GM23338 (cell line): ENCODE measurements at regions not wholly inside any gene's neighbourhood (a gene's known extent, or its start where the extent isn't known, plus 50 kb on each side); places are given as distances from the start of the nearest gene placed in this dataset.
A peak's percentile ranks its signal among the peaks of the same experiment; 100 is the strongest.

Source experiments
- ATAC-seq: fragments of 200-7000 bp; cut with Tn5 transposase; 3 replicates; pipeline ENCODE4 v1.9.1; 2020
- DNase-seq: peaks from one replicate; pipeline ENCODE4 v3.0.0-alpha.2; 2015; ENCODE audit warnings: low spot score
- H2AFZ ChIP-seq: fragments of 200-600 bp; sonication (generic); 2 replicates; pipeline ENCODE4 v1.8.0; 2016; ENCODE audit warnings: antibody characterized with exemption, mild to moderate bottlenecking, moderate library complexity
- H3F3A ChIP-seq: fragments of 200-600 bp; sonication (generic); replicated peaks from 2 replicates; pipeline ENCODE4 v1.8.0; 2017; ENCODE audit warnings: antibody characterized with exemption, mixed run types, low read depth
- H3K27ac ChIP-seq: fragments of 200-600 bp; sonication (generic); 2 replicates; pipeline ENCODE4 v1.6.1; 2016; ENCODE audit warnings: low read depth
- H3K27me3 ChIP-seq: fragments of 200-600 bp; sonication (generic); 2 replicates; pipeline ENCODE4 v1.8.0; 2016; ENCODE audit warnings: mild to moderate bottlenecking, mixed run types, moderate library complexity; ENCODE audit not compliant: insufficient read depth
- H3K36me3 ChIP-seq: fragments of 200-600 bp; sonication (generic); 2 replicates; pipeline ENCODE4 v1.8.0; 2016; ENCODE audit warnings: mild to moderate bottlenecking; ENCODE audit not compliant: insufficient read depth
- H3K4me1 ChIP-seq: fragments of 200-600 bp; sonication (generic); 2 replicates; pipeline ENCODE4 v1.8.0; 2016; ENCODE audit warnings: mild to moderate bottlenecking, moderate library complexity; ENCODE audit not compliant: insufficient read depth
- H3K4me2 ChIP-seq: fragments of 200-600 bp; sonication (generic); 2 replicates; pipeline ENCODE4 v1.7.1; 2017; ENCODE audit warnings: mixed run types
- H3K4me3 ChIP-seq: fragments of 200-600 bp; sonication (generic); 2 replicates; pipeline ENCODE4 v1.6.1; 2016; ENCODE audit warnings: mixed run types
- H3K79me2 ChIP-seq: fragments of 200-600 bp; sonication (generic); replicated peaks from 2 replicates; pipeline ENCODE4 v1.8.0; 2017; ENCODE audit warnings: mild to moderate bottlenecking; ENCODE audit not compliant: insufficient read depth
- H3K9me2 ChIP-seq: fragments of 200-600 bp; sonication (generic); 2 replicates; pipeline ENCODE4 v1.8.0; 2017; ENCODE audit not compliant: insufficient read depth
- H4K20me1 ChIP-seq: fragments of 200-600 bp; sonication (generic); replicated peaks from 2 replicates; pipeline ENCODE4 v1.8.0; 2017; ENCODE audit warnings: mild to moderate bottlenecking; ENCODE audit not compliant: insufficient read depth
- H3K27ac Mint-ChIP-seq: 2 replicates; pipeline ENCODE4 v1.8.0; 2020; ENCODE audit warnings: inconsistent platforms, mild to moderate bottlenecking, moderate library complexity, mixed read lengths
- H3K27me3 Mint-ChIP-seq: 3 replicates; pipeline ENCODE4 v1.8.0; 2022; ENCODE audit warnings: low read depth, mild to moderate bottlenecking, moderate library complexity, mixed read lengths, inconsistent platforms; ENCODE audit not compliant: insufficient read depth, poor library complexity
- H3K36me3 Mint-ChIP-seq: 3 replicates; pipeline ENCODE4 v1.8.0; 2021; ENCODE audit warnings: low read depth, mild to moderate bottlenecking, inconsistent platforms, moderate library complexity, mixed read lengths
- H3K4me1 Mint-ChIP-seq: 3 replicates; pipeline ENCODE4 v1.8.0; 2020; ENCODE audit warnings: mild to moderate bottlenecking, inconsistent platforms, mixed read lengths
- H3K4me3 Mint-ChIP-seq: 3 replicates; pipeline ENCODE4 v1.8.0; 2021; ENCODE audit warnings: moderate library complexity, mild to moderate bottlenecking, inconsistent platforms, mixed read lengths
- H3K9me3 Mint-ChIP-seq: 3 replicates; pipeline ENCODE4 v1.8.0; 2020; ENCODE audit warnings: moderate library complexity, mild to moderate bottlenecking, inconsistent platforms, mixed read lengths
- EZH2 ChIP-seq: fragments of 200-600 bp; sonication (generic); IDR thresholded peaks from one replicate; pipeline ENCODE4 v1.8.0; 2017; ENCODE audit warnings: antibody characterized with exemption, mild to moderate bottlenecking, low read depth; ENCODE audit not compliant: unreplicated experiment
- EZH2phosphoT487 ChIP-seq: fragments of 200-600 bp; sonication (generic); IDR thresholded peaks from one replicate; pipeline ENCODE4 v1.8.1; 2018; ENCODE audit warnings: antibody characterized with exemption; ENCODE audit not compliant: unreplicated experiment
- NANOG ChIP-seq: IDR thresholded peaks from 2 replicates; pipeline ENCODE4 v1.6.1; 2016; ENCODE audit warnings: antibody characterized with exemption, borderline replicate concordance
- STAT1 ChIP-seq: IDR thresholded peaks from one replicate; pipeline ENCODE4 v1.6.1; 2016; ENCODE audit warnings: antibody characterized with exemption; ENCODE audit not compliant: unreplicated experiment
- ZNF114 ChIP-seq: fragments of 250-450 bp; sonication (Bioruptor Pico); IDR thresholded peaks from 2 replicates; pipeline ENCODE4 v1.5.0; 2020; ENCODE audit warnings: mild to moderate bottlenecking, moderate library complexity
- TF ChIP-seq, protein P1 (sequence below), 2 experiments: fragments of 200-600 bp in 1 of 2; sonication (generic) in 1 of 2; conservative IDR thresholded peaks; 2 replicates each; pipeline versions ENCODE4 v1.5.1 to v1.6.1; 2016 to 2017; ENCODE audit warnings: antibody characterized with exemption in 2 of 2, low read depth in 2 of 2, mild to moderate bottlenecking in 2 of 2, moderate library complexity in 1 of 2
- TF ChIP-seq, protein P2 (sequence below): IDR thresholded peaks from one replicate; pipeline ENCODE4 v1.6.1; 2018; ENCODE audit warnings: antibody characterized with exemption; ENCODE audit not compliant: unreplicated experiment
- TF ChIP-seq, protein P3 (sequence below): fragments of 250-450 bp; sonication (Bioruptor Pico); IDR thresholded peaks from 2 replicates; pipeline ENCODE4 v1.5.0; 2020; ENCODE audit warnings: mild to moderate bottlenecking, moderate library complexity

DNA sequence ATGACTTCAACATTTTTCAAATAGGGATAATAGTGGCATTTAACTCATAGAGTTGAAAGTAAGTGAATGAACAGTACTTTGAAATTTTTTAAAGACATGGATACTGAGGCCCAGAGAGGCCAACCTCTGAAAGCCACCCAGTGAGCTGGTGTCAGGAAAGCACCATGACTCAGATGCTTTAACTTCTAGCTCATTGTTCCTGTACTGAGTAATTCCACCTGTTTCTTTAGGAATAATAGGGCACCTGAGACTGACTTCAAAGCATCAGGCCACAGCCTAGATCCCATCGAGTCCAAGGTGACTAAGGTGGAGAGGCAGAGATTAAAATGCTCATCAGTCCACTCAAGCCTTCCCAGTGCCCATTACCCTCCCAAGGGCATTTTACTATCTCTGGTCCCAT lies 491.8 kb upstream of the TENM4 start:
- H3K4me1 ChIP-seq, result no peaks in the 10 kb centered on the region
- no peak overlapping the region for H2AFZ ChIP-seq
- H3K27ac Mint-ChIP-seq, result no peak overlapping the region
- TF ChIP-seq NANOG (no peak), EZH2phosphoT487 (no peak), ZNF114 (CRISPR knock-in tag) (no peak), STAT1 (no peak), EZH2 (no peak)
- TF ChIP-seq, protein P1, sequence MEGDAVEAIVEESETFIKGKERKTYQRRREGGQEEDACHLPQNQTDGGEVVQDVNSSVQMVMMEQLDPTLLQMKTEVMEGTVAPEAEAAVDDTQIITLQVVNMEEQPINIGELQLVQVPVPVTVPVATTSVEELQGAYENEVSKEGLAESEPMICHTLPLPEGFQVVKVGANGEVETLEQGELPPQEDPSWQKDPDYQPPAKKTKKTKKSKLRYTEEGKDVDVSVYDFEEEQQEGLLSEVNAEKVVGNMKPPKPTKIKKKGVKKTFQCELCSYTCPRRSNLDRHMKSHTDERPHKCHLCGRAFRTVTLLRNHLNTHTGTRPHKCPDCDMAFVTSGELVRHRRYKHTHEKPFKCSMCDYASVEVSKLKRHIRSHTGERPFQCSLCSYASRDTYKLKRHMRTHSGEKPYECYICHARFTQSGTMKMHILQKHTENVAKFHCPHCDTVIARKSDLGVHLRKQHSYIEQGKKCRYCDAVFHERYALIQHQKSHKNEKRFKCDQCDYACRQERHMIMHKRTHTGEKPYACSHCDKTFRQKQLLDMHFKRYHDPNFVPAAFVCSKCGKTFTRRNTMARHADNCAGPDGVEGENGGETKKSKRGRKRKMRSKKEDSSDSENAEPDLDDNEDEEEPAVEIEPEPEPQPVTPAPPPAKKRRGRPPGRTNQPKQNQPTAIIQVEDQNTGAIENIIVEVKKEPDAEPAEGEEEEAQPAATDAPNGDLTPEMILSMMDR (conservative IDR thresholded peaks at IDR 0.05; ENCODE audit: low read depth in 2 of 2), result no peak
- TF ChIP-seq, protein P2, sequence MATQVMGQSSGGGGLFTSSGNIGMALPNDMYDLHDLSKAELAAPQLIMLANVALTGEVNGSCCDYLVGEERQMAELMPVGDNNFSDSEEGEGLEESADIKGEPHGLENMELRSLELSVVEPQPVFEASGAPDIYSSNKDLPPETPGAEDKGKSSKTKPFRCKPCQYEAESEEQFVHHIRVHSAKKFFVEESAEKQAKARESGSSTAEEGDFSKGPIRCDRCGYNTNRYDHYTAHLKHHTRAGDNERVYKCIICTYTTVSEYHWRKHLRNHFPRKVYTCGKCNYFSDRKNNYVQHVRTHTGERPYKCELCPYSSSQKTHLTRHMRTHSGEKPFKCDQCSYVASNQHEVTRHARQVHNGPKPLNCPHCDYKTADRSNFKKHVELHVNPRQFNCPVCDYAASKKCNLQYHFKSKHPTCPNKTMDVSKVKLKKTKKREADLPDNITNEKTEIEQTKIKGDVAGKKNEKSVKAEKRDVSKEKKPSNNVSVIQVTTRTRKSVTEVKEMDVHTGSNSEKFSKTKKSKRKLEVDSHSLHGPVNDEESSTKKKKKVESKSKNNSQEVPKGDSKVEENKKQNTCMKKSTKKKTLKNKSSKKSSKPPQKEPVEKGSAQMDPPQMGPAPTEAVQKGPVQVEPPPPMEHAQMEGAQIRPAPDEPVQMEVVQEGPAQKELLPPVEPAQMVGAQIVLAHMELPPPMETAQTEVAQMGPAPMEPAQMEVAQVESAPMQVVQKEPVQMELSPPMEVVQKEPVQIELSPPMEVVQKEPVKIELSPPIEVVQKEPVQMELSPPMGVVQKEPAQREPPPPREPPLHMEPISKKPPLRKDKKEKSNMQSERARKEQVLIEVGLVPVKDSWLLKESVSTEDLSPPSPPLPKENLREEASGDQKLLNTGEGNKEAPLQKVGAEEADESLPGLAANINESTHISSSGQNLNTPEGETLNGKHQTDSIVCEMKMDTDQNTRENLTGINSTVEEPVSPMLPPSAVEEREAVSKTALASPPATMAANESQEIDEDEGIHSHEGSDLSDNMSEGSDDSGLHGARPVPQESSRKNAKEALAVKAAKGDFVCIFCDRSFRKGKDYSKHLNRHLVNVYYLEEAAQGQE, result no peak
- no peaks in the 10 kb centered on the region for H4K20me1 ChIP-seq
- no peak overlapping the region for H3K4me2 ChIP-seq
- no peak for DNase-seq
- H3K27me3 Mint-ChIP-seq, result no peaks in the 10 kb centered on the region
- H3K9me3 Mint-ChIP-seq, result no peaks in the 10 kb centered on the region
- ATAC-seq, result no peak
- no peaks in the 10 kb centered on the region for H3K79me2 ChIP-seq
- no peak overlapping the region for H3K27ac ChIP-seq
- H3K27me3 ChIP-seq, result no peaks in the 10 kb centered on the region
- no peak overlapping the region for H3K4me3 Mint-ChIP-seq
- H3K36me3 Mint-ChIP-seq, result no peaks in the 10 kb centered on the region
- H3K9me2 ChIP-seq, result no peaks in the 10 kb centered on the region; the same call in 1 of the 2 replicates
- H3K4me3 ChIP-seq, result no peak overlapping the region
- H3F3A ChIP-seq, result no peaks in the 10 kb centered on the region
- no peaks in the 10 kb centered on the region for H3K36me3 ChIP-seq
- no peaks in the 10 kb centered on the region for H3K4me1 Mint-ChIP-seq

DNA sequence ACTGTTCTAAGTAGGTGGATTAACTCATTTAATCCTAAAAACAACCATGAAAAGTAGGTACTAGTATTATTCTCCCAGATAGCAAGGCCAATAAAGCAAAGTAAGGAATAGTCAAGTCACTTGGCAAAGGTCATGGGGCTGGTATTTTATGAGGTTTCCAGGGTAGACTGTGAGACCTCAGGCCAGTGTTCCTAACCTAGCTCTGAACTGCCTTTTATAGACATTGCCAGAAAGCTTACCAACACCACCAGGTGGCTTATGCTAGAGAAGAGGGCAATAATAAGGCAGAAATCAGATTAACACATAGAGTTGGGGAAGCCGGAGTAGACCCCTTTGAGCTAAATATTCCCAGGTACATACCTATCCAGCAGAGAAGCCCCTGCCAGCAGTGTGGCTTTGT lies 490.9 kb upstream of the TENM4 start:
- no peak overlapping the region for H3K4me2 ChIP-seq
- Mint-ChIP-seq H3K4me1 (no peaks in the 10 kb centered on the region), H3K27ac (no peak overlapping the region), H3K9me3 (no peaks in the 10 kb centered on the region), H3K36me3 (no peaks in the 10 kb centered on the region), H3K27me3 (no peaks in the 10 kb centered on the region), H3K4me3 (no peak overlapping the region)
- no peak overlapping the region for H3K27ac ChIP-seq
- no peaks in the 10 kb centered on the region for H4K20me1 ChIP-seq
- no peaks in the 10 kb centered on the region; the same call in 1 of the 2 replicates for H3K9me2 ChIP-seq
- TF ChIP-seq, protein P3, sequence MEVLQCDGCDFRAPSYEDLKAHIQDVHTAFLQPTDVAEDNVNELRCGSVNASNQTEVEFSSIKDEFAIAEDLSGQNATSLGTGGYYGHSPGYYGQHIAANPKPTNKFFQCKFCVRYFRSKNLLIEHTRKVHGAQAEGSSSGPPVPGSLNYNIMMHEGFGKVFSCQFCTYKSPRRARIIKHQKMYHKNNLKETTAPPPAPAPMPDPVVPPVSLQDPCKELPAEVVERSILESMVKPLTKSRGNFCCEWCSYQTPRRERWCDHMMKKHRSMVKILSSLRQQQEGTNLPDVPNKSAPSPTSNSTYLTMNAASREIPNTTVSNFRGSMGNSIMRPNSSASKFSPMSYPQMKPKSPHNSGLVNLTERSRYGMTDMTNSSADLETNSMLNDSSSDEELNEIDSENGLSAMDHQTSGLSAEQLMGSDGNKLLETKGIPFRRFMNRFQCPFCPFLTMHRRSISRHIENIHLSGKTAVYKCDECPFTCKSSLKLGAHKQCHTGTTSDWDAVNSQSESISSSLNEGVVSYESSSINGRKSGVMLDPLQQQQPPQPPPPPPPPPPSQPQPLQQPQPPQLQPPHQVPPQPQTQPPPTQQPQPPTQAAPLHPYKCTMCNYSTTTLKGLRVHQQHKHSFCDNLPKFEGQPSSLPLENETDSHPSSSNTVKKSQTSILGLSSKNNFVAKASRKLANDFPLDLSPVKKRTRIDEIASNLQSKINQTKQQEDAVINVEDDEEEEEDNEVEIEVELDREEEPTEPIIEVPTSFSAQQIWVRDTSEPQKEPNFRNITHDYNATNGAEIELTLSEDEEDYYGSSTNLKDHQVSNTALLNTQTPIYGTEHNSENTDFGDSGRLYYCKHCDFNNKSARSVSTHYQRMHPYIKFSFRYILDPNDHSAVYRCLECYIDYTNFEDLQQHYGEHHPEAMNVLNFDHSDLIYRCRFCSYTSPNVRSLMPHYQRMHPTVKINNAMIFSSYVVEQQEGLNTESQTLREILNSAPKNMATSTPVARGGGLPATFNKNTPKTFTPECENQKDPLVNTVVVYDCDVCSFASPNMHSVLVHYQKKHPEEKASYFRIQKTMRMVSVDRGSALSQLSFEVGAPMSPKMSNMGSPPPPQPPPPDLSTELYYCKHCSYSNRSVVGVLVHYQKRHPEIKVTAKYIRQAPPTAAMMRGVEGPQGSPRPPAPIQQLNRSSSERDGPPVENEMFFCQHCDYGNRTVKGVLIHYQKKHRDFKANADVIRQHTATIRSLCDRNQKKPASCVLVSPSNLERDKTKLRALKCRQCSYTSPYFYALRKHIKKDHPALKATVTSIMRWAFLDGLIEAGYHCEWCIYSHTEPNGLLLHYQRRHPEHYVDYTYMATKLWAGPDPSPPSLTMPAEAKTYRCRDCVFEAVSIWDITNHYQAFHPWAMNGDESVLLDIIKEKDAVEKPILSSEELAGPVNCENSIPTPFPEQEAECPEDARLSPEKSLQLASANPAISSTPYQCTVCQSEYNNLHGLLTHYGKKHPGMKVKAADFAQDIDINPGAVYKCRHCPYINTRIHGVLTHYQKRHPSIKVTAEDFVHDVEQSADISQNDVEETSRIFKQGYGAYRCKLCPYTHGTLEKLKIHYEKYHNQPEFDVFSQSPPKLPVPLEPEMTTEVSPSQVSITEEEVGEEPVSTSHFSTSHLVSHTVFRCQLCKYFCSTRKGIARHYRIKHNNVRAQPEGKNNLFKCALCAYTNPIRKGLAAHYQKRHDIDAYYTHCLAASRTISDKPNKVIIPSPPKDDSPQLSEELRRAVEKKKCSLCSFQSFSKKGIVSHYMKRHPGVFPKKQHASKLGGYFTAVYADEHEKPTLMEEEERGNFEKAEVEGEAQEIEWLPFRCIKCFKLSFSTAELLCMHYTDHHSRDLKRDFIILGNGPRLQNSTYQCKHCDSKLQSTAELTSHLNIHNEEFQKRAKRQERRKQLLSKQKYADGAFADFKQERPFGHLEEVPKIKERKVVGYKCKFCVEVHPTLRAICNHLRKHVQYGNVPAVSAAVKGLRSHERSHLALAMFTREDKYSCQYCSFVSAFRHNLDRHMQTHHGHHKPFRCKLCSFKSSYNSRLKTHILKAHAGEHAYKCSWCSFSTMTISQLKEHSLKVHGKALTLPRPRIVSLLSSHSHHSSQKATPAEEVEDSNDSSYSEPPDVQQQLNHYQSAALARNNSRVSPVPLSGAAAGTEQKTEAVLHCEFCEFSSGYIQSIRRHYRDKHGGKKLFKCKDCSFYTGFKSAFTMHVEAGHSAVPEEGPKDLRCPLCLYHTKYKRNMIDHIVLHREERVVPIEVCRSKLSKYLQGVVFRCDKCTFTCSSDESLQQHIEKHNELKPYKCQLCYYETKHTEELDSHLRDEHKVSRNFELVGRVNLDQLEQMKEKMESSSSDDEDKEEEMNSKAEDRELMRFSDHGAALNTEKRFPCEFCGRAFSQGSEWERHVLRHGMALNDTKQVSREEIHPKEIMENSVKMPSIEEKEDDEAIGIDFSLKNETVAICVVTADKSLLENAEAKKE (CRISPR knock-in tag), result no peak
- TF ChIP-seq ZNF114 (CRISPR knock-in tag), result no peak
- TF ChIP-seq, protein P1 (conservative IDR thresholded peaks at IDR 0.05; ENCODE audit: low read depth in 2 of 2), result 0 out of 4 replicates have a peak, but pooled peaks of 1 of the 2 experiments have one; percentile 4
- ATAC-seq (no peak), DNase-seq (no peak)
- H3K4me1 ChIP-seq, result no peaks in the 10 kb centered on the region
- H3K36me3 ChIP-seq, result no peaks in the 10 kb centered on the region
- no peaks in the 10 kb centered on the region for H3K27me3 ChIP-seq
- H3F3A ChIP-seq, result no peaks in the 10 kb centered on the region
- no peaks in the 10 kb centered on the region for H3K79me2 ChIP-seq
- no peak overlapping the region for H2AFZ ChIP-seq
- H3K4me3 ChIP-seq, result no peak overlapping the region
